ENCODE measurements at regions not wholly inside any gene's neighbourhood (a gene's known extent, or its start where the extent isn't known, plus 50 kb on each side); places are given as distances from the start of the nearest gene placed in this dataset.

GRCh38 chr4:10289538-10289906 is 167.7 kb downstream of the ZNF518B start:
- intact Hi-C loops (cut with DNase I): no loop called here
- no peaks in the 10 kb centered on the region for H3K36me3 ChIP-seq
- no peak for ATAC-seq

GRCh38 chr4:10288830-10289537 is 168.2 kb downstream of the ZNF518B start:
- no peaks in the 10 kb centered on the region for H3K27me3 ChIP-seq
- H3K9me3 ChIP-seq: no peaks in the 10 kb centered on the region
- H3K4me1 ChIP-seq: no peaks in the 10 kb centered on the region
- 60 to 63% methylated on average over 4 of the region's 4 CpGs for WGBS, 2 donors
- H3K4me3 ChIP-seq: no peak overlapping the region
- ATAC-seq: no peak
- TF ChIP-seq CTCF (IDR thresholded peaks at IDR 0.05): no peak
- H3K36me3 ChIP-seq: no peaks in the 10 kb centered on the region
- no peak overlapping the region for H3K27ac ChIP-seq
- intact Hi-C loops (cut with DNase I): no loop called here
- no peak for DNase-seq

More at GRCh38 chr4:10289538-10289906, 167.7 kb downstream of the ZNF518B start:
- Histone ChIP-seq H3K27ac (no peak overlapping the region), H3K27me3 (no peaks in the 10 kb centered on the region), H3K4me3 (no peak overlapping the region), H3K9me3 (no peaks in the 10 kb centered on the region), H3K4me1 (no peaks in the 10 kb centered on the region)
- no peak for DNase-seq
- no peak for TF ChIP-seq CTCF (IDR thresholded peaks at IDR 0.05)
- WGBS, 2 donors: 53% methylated on average over 2 of the region's 2 CpGs

GRCh38 chr4:10285028-10285427 is 168.4 kb upstream of the WDR1 start:
- intact Hi-C loops (cut with DNase I): no loop called here
- no peaks in the 10 kb centered on the region for H3K27me3 ChIP-seq
- no peak for DNase-seq

GRCh38 chr4:10283761-10284160 is 167.2 kb upstream of the WDR1 start:
- no peak overlapping the region for H3K4me3 ChIP-seq
- intact Hi-C loops (cut with DNase I): loop anchor here in 1 of 10 donors (1.0 kb wide), 1 partner anchor 24 kb away; no protein-coding TSS in a partner anchor
- no peaks in the 10 kb centered on the region for H3K27me3 ChIP-seq
- WGBS, 2 donors: 75 to 87% methylated on average over 2 of the region's 2 CpGs
- no peak for DNase-seq
- no peak for ATAC-seq
- H3K36me3 ChIP-seq: no peaks in the 10 kb centered on the region
- no peaks in the 10 kb centered on the region for H3K9me3 ChIP-seq
- no peak for TF ChIP-seq CTCF (IDR thresholded peaks at IDR 0.05)
- H3K4me1 ChIP-seq: no peaks in the 10 kb centered on the region
- no peak overlapping the region for H3K27ac ChIP-seq

More at GRCh38 chr4:10285028-10285427, 168.4 kb upstream of the WDR1 start:
- H3K9me3 ChIP-seq: no peaks in the 10 kb centered on the region
- no peak for ATAC-seq
- H3K36me3 ChIP-seq: no peaks in the 10 kb centered on the region
- no peak overlapping the region for H3K4me3 ChIP-seq
- H3K27ac ChIP-seq: no peak overlapping the region
- no peak for TF ChIP-seq CTCF (IDR thresholded peaks at IDR 0.05)
- WGBS, 2 donors: 52% methylated on average over 3 of the region's 3 CpGs
- H3K4me1 ChIP-seq: no peaks in the 10 kb centered on the region
